Upper lobe of left lung (tissue), 4 donors: ENCODE measurements at regions not wholly inside any gene's neighbourhood (a gene's known extent, or its start where the extent isn't known, plus 50 kb on each side); places are given as distances from the start of the nearest gene placed in this dataset.

Experiments
- EP300 ChIP-seq, 4 donors: sonication (generic); formaldehyde crosslinking; IDR thresholded peaks; one replicate each; pipeline ENCODE4 v1.5.1; 2017; ENCODE audit warnings: antibody characterized with exemption in 4 of 4, control low read depth in 2 of 4
- POLR2A ChIP-seq, 4 donors: fragments of 450-650 bp; IDR thresholded peaks; one replicate each; pipeline ENCODE4 v1.5.1; 2016 to 2017; ENCODE audit warnings: antibody characterized with exemption in 4 of 4, mild to moderate bottlenecking in 2 of 4
- POLR2AphosphoS5 ChIP-seq, 2 donors: sonication (generic); formaldehyde crosslinking; IDR thresholded peaks; one replicate each; pipeline ENCODE4 v1.5.1; 2017; ENCODE audit warnings: antibody characterized with exemption in 2 of 2
- TF ChIP-seq, protein P1 (sequence below), 6 experiments: fragments of 450-650 bp in 4 of 6; fragments of 200-600 bp in 2 of 6; sonication (generic) in 2 of 6; IDR thresholded peaks; one replicate each; pipeline ENCODE4 v1.5.1; 2016 to 2019; ENCODE audit warnings: antibody characterized with exemption in 6 of 6

DNA sequence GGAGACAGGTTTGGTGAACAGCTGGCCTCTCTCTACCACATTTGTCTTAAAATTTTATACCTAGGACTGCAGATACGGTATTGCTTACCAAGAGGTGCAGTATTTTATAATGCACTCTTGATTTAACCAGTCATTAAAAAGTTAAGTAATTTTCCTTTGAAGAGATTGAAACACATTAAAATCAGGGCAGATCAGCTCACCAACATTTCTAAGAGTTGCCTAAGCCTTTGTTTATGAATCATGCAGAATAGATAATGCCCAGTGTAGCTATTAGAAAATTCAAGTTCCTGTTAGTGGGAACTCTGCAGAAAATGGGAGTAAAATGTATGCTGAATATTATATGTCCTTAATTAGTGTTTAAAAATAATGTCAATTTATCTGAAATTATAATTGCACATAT is 140.2 kb upstream of the PRPS1L1 start:
- no peak for TF ChIP-seq POLR2AphosphoS5 (IDR thresholded peaks at IDR 0.05)
- TF ChIP-seq, protein P1, sequence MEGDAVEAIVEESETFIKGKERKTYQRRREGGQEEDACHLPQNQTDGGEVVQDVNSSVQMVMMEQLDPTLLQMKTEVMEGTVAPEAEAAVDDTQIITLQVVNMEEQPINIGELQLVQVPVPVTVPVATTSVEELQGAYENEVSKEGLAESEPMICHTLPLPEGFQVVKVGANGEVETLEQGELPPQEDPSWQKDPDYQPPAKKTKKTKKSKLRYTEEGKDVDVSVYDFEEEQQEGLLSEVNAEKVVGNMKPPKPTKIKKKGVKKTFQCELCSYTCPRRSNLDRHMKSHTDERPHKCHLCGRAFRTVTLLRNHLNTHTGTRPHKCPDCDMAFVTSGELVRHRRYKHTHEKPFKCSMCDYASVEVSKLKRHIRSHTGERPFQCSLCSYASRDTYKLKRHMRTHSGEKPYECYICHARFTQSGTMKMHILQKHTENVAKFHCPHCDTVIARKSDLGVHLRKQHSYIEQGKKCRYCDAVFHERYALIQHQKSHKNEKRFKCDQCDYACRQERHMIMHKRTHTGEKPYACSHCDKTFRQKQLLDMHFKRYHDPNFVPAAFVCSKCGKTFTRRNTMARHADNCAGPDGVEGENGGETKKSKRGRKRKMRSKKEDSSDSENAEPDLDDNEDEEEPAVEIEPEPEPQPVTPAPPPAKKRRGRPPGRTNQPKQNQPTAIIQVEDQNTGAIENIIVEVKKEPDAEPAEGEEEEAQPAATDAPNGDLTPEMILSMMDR (IDR thresholded peaks at IDR 0.05), result no peak
- TF ChIP-seq POLR2A (IDR thresholded peaks at IDR 0.05), result no peak
- no peak for TF ChIP-seq EP300 (IDR thresholded peaks at IDR 0.05)
